Heart left ventricle (tissue), 16 donors: ENCODE measurements at regions not wholly inside any gene's neighbourhood (a gene's known extent, or its start where the extent isn't known, plus 50 kb on each side); places are given as distances from the start of the nearest gene placed in this dataset.

Experiments used
- ATAC-seq, 4 donors: fragments of 200-7000 bp; cut with Tn5 transposase; one replicate each; pipeline ENCODE4 v1.9.1; 2020 to 2022; ENCODE audit warnings: moderate library complexity in 4 of 4, mild to moderate bottlenecking in 3 of 4, moderate number of reproducible peaks in 1 of 4
- DNase-seq, 5 donors: peaks; one replicate each; pipeline ENCODE4 v3.0.0-alpha.2; 2020
- H3K27ac ChIP-seq, 12 donors: fragments of 200-600 bp; sonication (generic) in 4 of 12; one replicate each; pipeline versions ENCODE4 v1.5.0 to v1.8.0; 2016 to 2022; ENCODE audit warnings: mild to moderate bottlenecking in 2 of 12
- H3K27me3 ChIP-seq, 9 donors: fragments of 200-600 bp; sonication (generic) in 2 of 9; one replicate each; pipeline versions ENCODE4 v1.5.1 to v1.8.0; 2016 to 2022; ENCODE audit warnings: mild to moderate bottlenecking in 3 of 9
- H3K36me3 ChIP-seq, 9 donors: fragments of 200-600 bp; sonication (generic) in 2 of 9; one replicate each; pipeline versions ENCODE4 v1.5.0 to v1.8.0; 2018 to 2022; ENCODE audit warnings: mild to moderate bottlenecking in 2 of 9
- H3K4me1 ChIP-seq, 12 donors: fragments of 200-600 bp; sonication (generic) in 4 of 12; one replicate each; pipeline versions ENCODE4 v1.5.0 to v1.8.0; 2016 to 2022; ENCODE audit warnings: mild to moderate bottlenecking in 3 of 12
- H3K4me3 ChIP-seq, 12 donors: fragments of 200-600 bp; sonication (generic) in 4 of 12; one replicate each; pipeline versions ENCODE4 v1.5.0 to v1.8.0; 2017 to 2022; ENCODE audit warnings: mild to moderate bottlenecking in 9 of 12, moderate library complexity in 4 of 12
- H3K9me3 ChIP-seq, 12 donors: fragments of 200-600 bp; sonication (generic) in 4 of 12; one replicate each; pipeline versions ENCODE4 v1.5.0 to v1.8.0; 2016 to 2022; ENCODE audit warnings: mild to moderate bottlenecking in 1 of 12
- CTCF ChIP-seq, 12 donors: fragments of 200-600 bp; sonication (generic) in 4 of 12; IDR thresholded peaks; one replicate each; pipeline versions ENCODE4 v1.5.0 to v1.8.0; 2018 to 2022; ENCODE audit warnings: antibody characterized with exemption in 12 of 12, mild to moderate bottlenecking in 5 of 12
- POLR2A ChIP-seq, 2 donors: fragments of 450-650 bp; IDR thresholded peaks; one replicate each; pipeline ENCODE4 v1.6.1; 2017; ENCODE audit warnings: antibody characterized with exemption in 2 of 2, mild to moderate bottlenecking in 2 of 2, moderate library complexity in 2 of 2
- WGBS, 4 donors: extraction: QIAGEN DNeasy Blood & Tissue Kit in 2 of 4; methylation state at CpG; one replicate each; pipeline versions ENCODE4 v1.1.5 to v1.1.7; 2013 to 2018; 5-methylcytosine and 5-hydroxymethylcytosine counted together
- intact Hi-C, 10 donors: fragments of 100-400 bp; cut with DNase I; formaldehyde crosslinking; loops; one replicate each; pipeline versions ENCODE4 v1.11.1 to v1.14.2; 2022
- donor health status: ischemic (EF 13 %, LVEDD 7.1; RV severe dilation, severe dysfunction).
- donor health status: healthy with polysubstance abuse.
- donor health status: DM: no; HTN: yes; CAD: no.
- donor health status: DM: no; HTN: no; CAD: no.
- donor health status: ischemic (EF 25% LVEDD 6.9; RV normal size, moderate dysfunction).
- donor health status: ischemic (EF 25% LVEDD 5.7; RV mildly dilated, moderate dysfunction).
- donor health status: healthy.
- donor health status: DM: yes; HTN: yes; CAD: no.
- donor health status: ischemic (EF 35%, LVEDD 5.7; RV mildly dilated, moderate dysfunction).
- donor health status: nonischemic (EF 11% LVEDD 7.7; RV severe dilation, severe dysfunction).
- donor health status: DM: yes; HTN: yes; CAD: no.
- donor health status: PGD.
- donor health status: ischemic (EF 29% LVEDD 5.4; RV normal size, mild dysfunction).
- donor health status: nonischemic (EF 23%, LVEDD 6.1; RV moderate dilation, normal function).

GRCh38 chr16:66267292-66268014, 99.0 kb upstream of the CDH5 start:
- TF ChIP-seq CTCF (IDR thresholded peaks at IDR 0.05) (no peak), POLR2A (IDR thresholded peaks at IDR 0.05) (no peak)
- Histone ChIP-seq H3K9me3 (no peaks in the 10 kb centered on the region), H3K27me3 (peaks cover 0 to 6% (median 0%) of the 10 kb centered on the region in 9 donors), H3K4me1 (peaks cover 0 to 41% (median 15%) of the 10 kb centered on the region in 12 donors), H3K27ac (peak overlapping the region in 6 of 12 donors; percentile 27 to 44 (median 41)), H3K36me3 (no peaks in the 10 kb centered on the region), H3K4me3 (no peak overlapping the region)
- WGBS, 4 donors = 69 to 78% (median 76%) methylated on average over 5 to 10 of the region's 10 CpGs
- DNase-seq (no peak), ATAC-seq (peak in 2 of 4 donors; percentile 2 to 4)
- intact Hi-C loops = loop anchor here in 1 of 10 donors (10.0 kb wide), 1 partner anchor 1143 kb away; the partner anchor contains the start of gene CDH11

- intact Hi-C loops = loop anchor here in 1 of 10 donors (10.0 kb wide), 1 partner anchor 1142 kb away; the partner anchor contains the start of gene CDH11
- Histone ChIP-seq H3K9me3 (no peaks in the 10 kb centered on the region), H3K4me1 (peaks cover 0 to 41% (median 15%) of the 10 kb centered on the region in 12 donors), H3K27me3 (peaks cover 0 to 6% (median 0%) of the 10 kb centered on the region in 9 donors), H3K4me3 (no peak overlapping the region), H3K27ac (peak overlapping the region in 8 of 12 donors; percentile 12 to 44 (median 41)), H3K36me3 (no peaks in the 10 kb centered on the region)
- peak; percentile 66 to 81 (median 80) for ATAC-seq
- peak; percentile 65 to 84 (median 74) for DNase-seq
- TF ChIP-seq POLR2A (IDR thresholded peaks at IDR 0.05) (no peak), CTCF (IDR thresholded peaks at IDR 0.05) (no peak)
- WGBS, 4 donors = 36 to 47% (median 41%) methylated on average over 16 to 24 of the region's 24 CpGs
Measured at GRCh38 chr16:66266436-66267291, 99.8 kb upstream of the CDH5 start.

- Histone ChIP-seq H3K4me1 (peaks cover 0 to 39% (median 14%) of the 10 kb centered on the region in 12 donors), H3K9me3 (no peaks in the 10 kb centered on the region), H3K36me3 (no peaks in the 10 kb centered on the region), H3K27ac (peak overlapping the region in 4 of 12 donors; percentile 27 to 44 (median 44)), H3K4me3 (no peak overlapping the region), H3K27me3 (peaks cover 0 to 4% (median 0%) of the 10 kb centered on the region in 9 donors)
- DNase-seq (no peak), ATAC-seq (no peak)
- intact Hi-C loops = loop anchor here in 1 of 10 donors (10.0 kb wide), 1 partner anchor 1141 kb away; the partner anchor contains the start of gene CDH11
- no peak for TF ChIP-seq CTCF (IDR thresholded peaks at IDR 0.05)
- no peak for TF ChIP-seq POLR2A (IDR thresholded peaks at IDR 0.05)
- 91% methylated on average over 12 to 13 of the region's 13 CpGs for WGBS, 4 donors
Measured at GRCh38 chr16:66265556-66266141, 100.8 kb upstream of the CDH5 start.
